H9 (cell line): ENCODE measurements at regions not wholly inside any gene's neighbourhood (a gene's known extent, or its start where the extent isn't known, plus 50 kb on each side); places are given as distances from the start of the nearest gene placed in this dataset.

Experiments
- DNase-seq: peaks from one replicate; pipeline ENCODE4 v3.0.0-alpha.2; 2017
- H2AFZ ChIP-seq: one replicate; pipeline ENCODE4 v1.6.1; 2013; ENCODE audit warnings: mild to moderate bottlenecking, low read length, control low read depth, moderate library complexity
- H2AK5ac ChIP-seq: 2 replicates; pipeline ENCODE4 v1.6.1; 2013; ENCODE audit warnings: low read length, control low read depth, mixed read lengths; ENCODE audit not compliant: insufficient read length
- H2BK120ac ChIP-seq: one replicate; pipeline ENCODE4 v1.6.1; 2013; ENCODE audit warnings: low read depth, mild to moderate bottlenecking, low read length, control low read depth, inconsistent platforms; ENCODE audit not compliant: poor library complexity, severe bottlenecking
- H2BK12ac ChIP-seq: 2 replicates; pipeline ENCODE4 v1.6.1; 2013; ENCODE audit warnings: low read length, control low read depth, mixed read lengths, low read depth; ENCODE audit not compliant: insufficient read length
- H2BK15ac ChIP-seq: 2 replicates; pipeline ENCODE4 v1.6.1; 2013; ENCODE audit warnings: low read depth, low read length, control low read depth
- H2BK20ac ChIP-seq: one replicate; pipeline ENCODE4 v1.6.1; 2013; ENCODE audit warnings: low read depth, mild to moderate bottlenecking, low read length, control low read depth, inconsistent platforms; ENCODE audit not compliant: poor library complexity, severe bottlenecking
- H2BK5ac ChIP-seq: 2 replicates; pipeline ENCODE4 v1.6.1; 2013; ENCODE audit warnings: low read length, control low read depth, mixed read lengths; ENCODE audit not compliant: insufficient read length
- H3K14ac ChIP-seq: 2 replicates; pipeline ENCODE4 v1.6.1; 2013; ENCODE audit warnings: low read length, control low read depth; ENCODE audit not compliant: insufficient read depth
- H3K18ac ChIP-seq: 2 replicates; pipeline ENCODE4 v1.6.1; 2013; ENCODE audit warnings: low read depth, mild to moderate bottlenecking, mixed read lengths, low read length, control low read depth; ENCODE audit not compliant: insufficient read length
- H3K23ac ChIP-seq: 2 replicates; pipeline ENCODE4 v1.6.1; 2013; ENCODE audit warnings: low read length, control low read depth, mixed read lengths, low read depth; ENCODE audit not compliant: insufficient read length
- H3K23me2 ChIP-seq: 2 replicates; pipeline ENCODE4 v1.6.1; 2013; ENCODE audit warnings: low read depth, mild to moderate bottlenecking, mixed read lengths, low read length, control low read depth; ENCODE audit not compliant: insufficient read length, poor library complexity, severe bottlenecking
- H3K27ac ChIP-seq: 2 replicates; pipeline ENCODE4 v1.5.1; 2013; ENCODE audit warnings: low read length, control low read depth, mixed read lengths, low read depth; ENCODE audit not compliant: insufficient read length
- H3K27me3 ChIP-seq: 2 replicates; pipeline ENCODE4 v1.6.1; 2013; ENCODE audit warnings: low read length, control low read depth, inconsistent platforms; ENCODE audit not compliant: insufficient read depth
- H3K4ac ChIP-seq: 2 replicates; pipeline ENCODE4 v1.6.1; 2013; ENCODE audit warnings: low read depth, mild to moderate bottlenecking, control low read depth, inconsistent platforms, low read length, moderate library complexity
- H3K4me1 ChIP-seq: 2 replicates; pipeline ENCODE4 v1.6.1; 2013; ENCODE audit warnings: low read length, control low read depth, inconsistent platforms; ENCODE audit not compliant: insufficient read depth
- H3K4me2 ChIP-seq: 2 replicates; pipeline ENCODE4 v1.6.1; 2013; ENCODE audit warnings: low read length, control low read depth, mixed read lengths; ENCODE audit not compliant: insufficient read length, insufficient read depth
- H3K56ac ChIP-seq: 2 replicates; pipeline ENCODE4 v1.6.1; 2013; ENCODE audit warnings: low read depth, mild to moderate bottlenecking, mixed read lengths, low read length, control low read depth; ENCODE audit not compliant: insufficient read length
- H3K79me1 ChIP-seq: 2 replicates; pipeline ENCODE4 v1.6.1; 2013; ENCODE audit warnings: low read depth, mild to moderate bottlenecking, moderate library complexity, low read length, control low read depth, inconsistent platforms; ENCODE audit not compliant: insufficient read depth, poor library complexity, severe bottlenecking
- H3K79me2 ChIP-seq: 2 replicates; pipeline ENCODE4 v1.6.1; 2013; ENCODE audit warnings: low read length, control low read depth, inconsistent platforms; ENCODE audit not compliant: insufficient read depth
- H3K9ac ChIP-seq: 2 replicates; pipeline ENCODE4 v1.6.1; 2013; ENCODE audit warnings: low read length, control low read depth, mixed read lengths; ENCODE audit not compliant: insufficient read length; ENCODE audit errors: extremely low read depth
- H3K9me3 ChIP-seq: one replicate; pipeline ENCODE4 v1.6.1; 2013; ENCODE audit warnings: low read depth, low read length, inconsistent platforms; ENCODE audit not compliant: control insufficient read depth
- H3T11ph ChIP-seq: one replicate; pipeline ENCODE4 v1.6.1; 2013; ENCODE audit warnings: mild to moderate bottlenecking, low read length, control low read depth, inconsistent platforms
- H4K20me1 ChIP-seq: one replicate; pipeline ENCODE4 v1.6.1; 2013; ENCODE audit not compliant: control insufficient read depth, insufficient read length, insufficient read depth
- H4K5ac ChIP-seq: 2 replicates; pipeline ENCODE4 v1.6.1; 2013; ENCODE audit warnings: low read depth, mild to moderate bottlenecking, mixed read lengths, low read length, control low read depth; ENCODE audit not compliant: insufficient read length
- H4K8ac ChIP-seq: replicated peaks from 2 replicates; pipeline ENCODE4 v1.6.1; 2013; ENCODE audit warnings: low read length, control low read depth, mixed read lengths, low read depth; ENCODE audit not compliant: insufficient read length
- H4K91ac ChIP-seq: 2 replicates; pipeline ENCODE4 v1.6.1; 2013; ENCODE audit warnings: low read depth, mild to moderate bottlenecking, moderate library complexity, mixed read lengths, low read length, control low read depth; ENCODE audit not compliant: insufficient read length
- H3K27ac Mint-ChIP-seq, 3 experiments: 2 replicates in 2 of 3; 3 replicates in 1 of 3; pipeline ENCODE4 v1.8.0; 2020 to 2021; ENCODE audit warnings: mixed read lengths in 3 of 3, mild to moderate bottlenecking in 1 of 3, moderate library complexity in 1 of 3
- H3K27me3 Mint-ChIP-seq: 2 replicates; pipeline ENCODE4 v1.8.0; 2021; ENCODE audit warnings: low read depth, mild to moderate bottlenecking, moderate library complexity, mixed read lengths
- H3K36me3 Mint-ChIP-seq, 3 experiments: 2 replicates in 2 of 3; 3 replicates in 1 of 3; pipeline ENCODE4 v1.8.0; 2020 to 2021; ENCODE audit warnings: low read depth in 3 of 3, mixed read lengths in 3 of 3; ENCODE audit not compliant: insufficient read depth in 1 of 3
- H3K4me1 Mint-ChIP-seq, 2 experiments: 2 replicates each; pipeline ENCODE4 v1.8.0; 2020; ENCODE audit warnings: mixed read lengths in 2 of 2
- H3K4me3 Mint-ChIP-seq, 2 experiments: 2 replicates in 1 of 2; 3 replicates in 1 of 2; pipeline ENCODE4 v1.8.0; 2020 to 2021; ENCODE audit warnings: mild to moderate bottlenecking in 2 of 2, mixed read lengths in 2 of 2, moderate library complexity in 1 of 2
- H3K9me3 Mint-ChIP-seq, 2 experiments: 2 replicates in 1 of 2; 3 replicates in 1 of 2; pipeline ENCODE4 v1.8.0; 2020; ENCODE audit warnings: mild to moderate bottlenecking in 2 of 2, mixed read lengths in 2 of 2, moderate library complexity in 1 of 2
- WGBS: extraction: QIAGEN DNeasy Blood & Tissue Kit; methylation state at CpG from one replicate; pipeline ENCODE4 v1.1.7; 2013; ENCODE audit warnings: missing lambda C conversion rate, low lambda C conversion rate, mixed read lengths; ENCODE audit not compliant: insufficient read length; ENCODE audit errors: extremely low coverage; 5-methylcytosine and 5-hydroxymethylcytosine counted together
- TF ChIP-seq, protein P1 (sequence below): fragments of 200-600 bp; sonication (generic); conservative IDR thresholded peaks from 3 replicates; pipeline ENCODE4 v1.8.0; 2021; ENCODE audit warnings: antibody characterized with exemption, mild to moderate bottlenecking

DNA sequence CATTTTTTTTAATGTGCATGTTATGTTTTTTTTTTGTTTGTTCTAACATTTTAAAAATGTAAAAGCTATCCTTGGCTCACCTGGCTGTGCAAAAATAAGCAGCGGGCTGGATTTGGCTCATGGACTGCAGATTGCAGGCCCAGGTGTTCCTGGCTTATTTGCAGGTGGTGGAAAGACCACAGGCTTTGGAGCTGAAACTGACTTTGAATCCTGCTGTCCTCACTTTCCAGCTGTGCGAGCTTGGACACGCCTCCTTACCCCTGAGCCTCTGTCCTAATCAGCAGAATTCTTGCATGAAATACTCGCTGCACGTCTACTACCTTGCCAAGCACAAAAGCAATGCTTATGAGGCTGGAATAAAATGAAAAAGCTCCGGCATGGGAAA lies 188.7 kb upstream of the TPM1 start:
- WGBS, result no CpG with 5 or more reads among the region's 6 CpGs
- peak overlapping the region; percentile 6 for H3K27ac ChIP-seq
- Mint-ChIP-seq H3K4me1 (peaks cover 45% of the 10 kb centered on the region in 2 experiments), H3K27ac (peak overlapping the region in 2 of 3 experiments; percentile 75 to 87; a peak in 4 of 7 replicates), H3K27me3 (no peaks in the 10 kb centered on the region), H3K9me3 (no peaks in the 10 kb centered on the region), H3K36me3 (no peaks in the 10 kb centered on the region), H3K4me3 (0 out of 5 replicates have a peak overlapping the region, but pooled peaks of 1 of the 2 experiments have one; percentile 7)
- no peaks in the 10 kb centered on the region for H3K9me3 ChIP-seq
- no peak overlapping the region for H3K23ac ChIP-seq
- no peak overlapping the region for H3K9ac ChIP-seq
- H2BK20ac ChIP-seq, result no peak overlapping the region
- no peaks in the 10 kb centered on the region for H3K79me2 ChIP-seq
- no peak overlapping the region for H2BK15ac ChIP-seq
- peaks cover 25% of the 10 kb centered on the region for H3K4me1 ChIP-seq
- H2BK120ac ChIP-seq, result no peak overlapping the region
- H2BK5ac ChIP-seq, result no peak overlapping the region
- no peaks in the 10 kb centered on the region for H3K27me3 ChIP-seq
- no peak overlapping the region for H3K56ac ChIP-seq
- H4K20me1 ChIP-seq, result no peaks in the 10 kb centered on the region
- H3K14ac ChIP-seq, result no peak overlapping the region
- no peak for DNase-seq
- no peak overlapping the region for H3K18ac ChIP-seq
- TF ChIP-seq, protein P1, sequence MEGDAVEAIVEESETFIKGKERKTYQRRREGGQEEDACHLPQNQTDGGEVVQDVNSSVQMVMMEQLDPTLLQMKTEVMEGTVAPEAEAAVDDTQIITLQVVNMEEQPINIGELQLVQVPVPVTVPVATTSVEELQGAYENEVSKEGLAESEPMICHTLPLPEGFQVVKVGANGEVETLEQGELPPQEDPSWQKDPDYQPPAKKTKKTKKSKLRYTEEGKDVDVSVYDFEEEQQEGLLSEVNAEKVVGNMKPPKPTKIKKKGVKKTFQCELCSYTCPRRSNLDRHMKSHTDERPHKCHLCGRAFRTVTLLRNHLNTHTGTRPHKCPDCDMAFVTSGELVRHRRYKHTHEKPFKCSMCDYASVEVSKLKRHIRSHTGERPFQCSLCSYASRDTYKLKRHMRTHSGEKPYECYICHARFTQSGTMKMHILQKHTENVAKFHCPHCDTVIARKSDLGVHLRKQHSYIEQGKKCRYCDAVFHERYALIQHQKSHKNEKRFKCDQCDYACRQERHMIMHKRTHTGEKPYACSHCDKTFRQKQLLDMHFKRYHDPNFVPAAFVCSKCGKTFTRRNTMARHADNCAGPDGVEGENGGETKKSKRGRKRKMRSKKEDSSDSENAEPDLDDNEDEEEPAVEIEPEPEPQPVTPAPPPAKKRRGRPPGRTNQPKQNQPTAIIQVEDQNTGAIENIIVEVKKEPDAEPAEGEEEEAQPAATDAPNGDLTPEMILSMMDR, result no peak
- no peak overlapping the region for H4K5ac ChIP-seq
- no peak overlapping the region for H4K8ac ChIP-seq
- H4K91ac ChIP-seq, result no peak overlapping the region
- no peaks in the 10 kb centered on the region for H3K79me1 ChIP-seq
- no peak overlapping the region for H2BK12ac ChIP-seq
- H3K4ac ChIP-seq, result no peak overlapping the region
- H2AK5ac ChIP-seq, result no peak overlapping the region
- H2AFZ ChIP-seq, result no peak overlapping the region
- H3K4me2 ChIP-seq, result no peak overlapping the region
- H3T11ph ChIP-seq, result no peak overlapping the region
- no peaks in the 10 kb centered on the region for H3K23me2 ChIP-seq
